Uterus (tissue), 3 donors: ENCODE measurements at regions not wholly inside any gene's neighbourhood (a gene's known extent, or its start where the extent isn't known, plus 50 kb on each side); places are given as distances from the start of the nearest gene placed in this dataset.

ENCODE experiments used
- DNase-seq, 2 donors: peaks; one replicate each; pipeline ENCODE4 v3.0.0-alpha.2; 2019 to 2020
- H3K27ac ChIP-seq, 2 donors: fragments of 200-600 bp; sonication (generic); 1 replicate in 1 of 2; 2 replicates in 1 of 2; pipeline ENCODE4 v1.5.1; 2016 to 2018
- H3K27me3 ChIP-seq, 2 donors: fragments of 200-600 bp; sonication (generic); one replicate each; pipeline ENCODE4 v1.5.1; 2018 to 2019; ENCODE audit warnings: control low read depth in 1 of 2
- H3K36me3 ChIP-seq, 2 donors: fragments of 200-600 bp; sonication (generic); one replicate each; pipeline ENCODE4 v1.5.1; 2019; ENCODE audit warnings: control low read depth in 1 of 2
- H3K4me1 ChIP-seq, 2 donors: fragments of 200-600 bp; sonication (generic); one replicate each; pipeline ENCODE4 v1.5.1; 2018 to 2019; ENCODE audit warnings: control low read depth in 1 of 2
- H3K4me3 ChIP-seq, 2 donors: fragments of 200-600 bp; sonication (generic); 1 replicate in 1 of 2; 2 replicates in 1 of 2; pipeline ENCODE4 v1.5.1; 2018 to 2019; ENCODE audit warnings: mild to moderate bottlenecking in 1 of 2
- H3K9me3 ChIP-seq, 2 donors: fragments of 200-600 bp; sonication (generic); one replicate each; pipeline ENCODE4 v1.5.1; 2019; ENCODE audit warnings: control low read depth in 1 of 2
- CTCF ChIP-seq, 4 experiments: fragments of 200-600 bp in 2 of 4; fragments of 450-650 bp in 2 of 4; sonication (generic) in 2 of 4; IDR thresholded peaks; one replicate each; pipeline ENCODE4 v1.5.1; 2016 to 2019; ENCODE audit warnings: antibody characterized with exemption in 4 of 4, mild to moderate bottlenecking in 2 of 4, moderate library complexity in 1 of 4
- POLR2A ChIP-seq, 2 donors: fragments of 450-650 bp; IDR thresholded peaks; one replicate each; pipeline ENCODE4 v1.6.1; 2016; ENCODE audit warnings: antibody characterized with exemption in 2 of 2, mild to moderate bottlenecking in 1 of 2, moderate library complexity in 1 of 2
- intact Hi-C: fragments of 100-400 bp; cut with DNase I; formaldehyde crosslinking; loops from one replicate; pipeline ENCODE4 v1.15.1; 2023; ENCODE audit warnings: low total_unique reads
- donor health status: DM: yes; HTN: yes; CAD: no.

DNA sequence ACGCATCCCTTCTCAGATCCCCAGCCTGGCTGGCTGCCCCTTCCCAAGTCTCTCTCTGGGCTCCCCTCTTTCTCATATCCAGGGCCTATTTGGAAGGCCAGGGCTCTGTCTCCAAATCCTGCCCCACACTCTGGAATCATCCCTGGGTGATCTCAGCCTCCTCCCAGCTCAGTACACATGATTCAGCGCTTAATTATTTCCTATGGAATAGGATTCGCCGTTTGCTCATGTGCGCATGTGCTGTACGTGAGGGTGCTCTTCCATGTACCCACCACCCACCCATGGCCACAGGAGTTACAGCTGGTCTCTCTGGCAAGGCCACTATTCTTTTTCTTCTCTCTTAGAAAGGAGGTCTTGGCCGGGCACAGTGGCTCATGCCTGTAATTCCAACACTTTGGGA, 81.7 kb upstream of the FOXP4 start:
- intact Hi-C loops, result loop anchor here (10.0 kb wide), 1 partner anchor 220 kb away; no protein-coding TSS in a partner anchor

DNA sequence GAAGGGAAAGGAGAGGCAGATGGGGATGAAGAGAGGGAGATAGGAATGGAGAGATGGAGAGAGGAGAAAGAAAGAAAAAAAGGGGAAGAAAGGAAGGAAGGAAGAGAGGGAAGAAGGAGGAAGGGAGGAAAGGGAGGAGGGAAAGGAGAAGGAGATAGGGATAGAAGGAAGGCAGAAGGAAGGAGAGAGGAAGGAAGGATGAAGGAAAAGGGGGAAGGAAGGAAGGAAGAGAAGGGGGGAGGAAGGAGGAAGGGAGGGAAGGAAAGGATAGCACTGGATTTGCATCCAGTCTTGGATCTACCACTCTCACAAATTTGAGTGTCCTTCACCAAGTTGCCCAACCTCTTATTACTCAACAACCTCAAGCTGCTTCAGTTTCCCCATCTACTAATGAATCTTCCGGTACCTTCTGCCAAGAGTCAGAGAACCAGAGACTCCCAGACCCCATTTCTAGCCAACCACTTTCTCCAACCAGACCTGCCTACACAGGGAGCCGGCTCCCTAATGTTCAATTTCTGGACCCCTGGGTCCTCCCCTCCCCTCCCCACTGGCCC, 79.7 kb upstream of the FOXP4 start:
- no peak overlapping the region for H3K27ac ChIP-seq
- H3K27me3 ChIP-seq, result peaks cover 0 to 6% of the 10 kb centered on the region in 2 donors

More for the DNA sequence above, 81.7 kb upstream of the FOXP4 start:
- Histone ChIP-seq H3K9me3 (no peaks in the 10 kb centered on the region), H3K27ac (no peak overlapping the region), H3K36me3 (no peaks in the 10 kb centered on the region), H3K4me3 (no peak overlapping the region), H3K27me3 (no peaks in the 10 kb centered on the region), H3K4me1 (no peaks in the 10 kb centered on the region)
- no peak for TF ChIP-seq CTCF (IDR thresholded peaks at IDR 0.05)
- TF ChIP-seq POLR2A (IDR thresholded peaks at IDR 0.05), result no peak
- no peak for DNase-seq

DNA sequence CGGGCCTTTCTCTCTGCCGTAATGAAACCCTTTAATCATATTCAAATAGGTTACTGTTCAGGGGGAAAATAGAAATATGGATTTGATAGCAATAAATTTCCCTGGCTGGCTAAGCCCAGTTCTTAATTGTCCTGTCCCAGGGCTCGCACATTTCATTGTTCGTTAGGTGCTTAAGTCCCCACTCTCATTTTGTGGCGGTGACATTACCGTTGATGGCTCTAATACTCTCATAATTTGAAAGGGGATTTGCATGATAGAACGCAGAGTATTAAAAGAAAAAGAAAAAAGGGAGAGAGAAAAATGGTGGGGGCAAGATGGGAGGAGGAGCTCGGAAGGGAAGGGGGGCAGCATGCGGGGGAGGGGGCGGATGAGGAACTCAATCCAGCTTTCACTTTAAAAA, 79.1 kb upstream of the FOXP4 start:
- TF ChIP-seq CTCF (IDR thresholded peaks at IDR 0.05), result no peak
- no peak for TF ChIP-seq POLR2A (IDR thresholded peaks at IDR 0.05)
- intact Hi-C loops, result loop anchor here (5.0 to 10.0 kb wide), 2 partner anchors 125 to 218 kb away; no protein-coding TSS in a partner anchor
- H3K36me3 ChIP-seq, result no peaks in the 10 kb centered on the region
- no peak overlapping the region for H3K4me3 ChIP-seq
- H3K27ac ChIP-seq, result no peak overlapping the region
- H3K9me3 ChIP-seq, result no peaks in the 10 kb centered on the region
- no peak for DNase-seq
- H3K27me3 ChIP-seq, result peaks cover 0 to 6% of the 10 kb centered on the region in 2 donors
- H3K4me1 ChIP-seq, result peaks cover 0 to 9% of the 10 kb centered on the region in 2 donors

More for the DNA sequence above, 79.7 kb upstream of the FOXP4 start:
- intact Hi-C loops, result loop anchor here (5.0 to 10.0 kb wide), 2 partner anchors 126 to 218 kb away; no protein-coding TSS in a partner anchor
- DNase-seq, result no peak
- Histone ChIP-seq H3K9me3 (no peaks in the 10 kb centered on the region), H3K36me3 (no peaks in the 10 kb centered on the region), H3K4me1 (peaks cover 0 to 9% of the 10 kb centered on the region in 2 donors), H3K4me3 (no peak overlapping the region)
- no peak for TF ChIP-seq CTCF (IDR thresholded peaks at IDR 0.05)
- no peak for TF ChIP-seq POLR2A (IDR thresholded peaks at IDR 0.05)

- no peak overlapping the region for H3K27ac ChIP-seq
- peaks cover 0 to 9% of the 10 kb centered on the region in 2 donors for H3K4me1 ChIP-seq
- TF ChIP-seq CTCF (IDR thresholded peaks at IDR 0.05) (no peak), POLR2A (IDR thresholded peaks at IDR 0.05) (no peak)
- H3K9me3 ChIP-seq, result no peaks in the 10 kb centered on the region
- DNase-seq, result no peak
- intact Hi-C loops, result loop anchor here (5.0 to 10.0 kb wide), 2 partner anchors 124 to 217 kb away; no protein-coding TSS in a partner anchor
- no peaks in the 10 kb centered on the region for H3K36me3 ChIP-seq
- no peak overlapping the region for H3K4me3 ChIP-seq
- H3K27me3 ChIP-seq, result peaks cover 0 to 6% of the 10 kb centered on the region in 2 donors
Observed at GRCh38 chr6:41467627-41468404, 78.4 kb upstream of the FOXP4 start.
